ENCODE measurements at regions not wholly inside any gene's neighbourhood (a gene's known extent, or its start where the extent isn't known, plus 50 kb on each side); places are given as distances from the start of the nearest gene placed in this dataset.
"Not testable (repeated sequence)": the region's sequence is repeated elsewhere in the genome, so short reads cannot be mapped to it uniquely, and the experiment has no call there.

GRCh38 chr4:12926189-12927066 lies 557.7 kb downstream of the RAB28 start:
- no peak for DNase-seq (ENCODE audit: low spot score)
- ATAC-seq (ENCODE audit: low FRiP score): no peak
- no peak for TF ChIP-seq CTCF (IDR thresholded peaks at IDR 0.05)

DNA sequence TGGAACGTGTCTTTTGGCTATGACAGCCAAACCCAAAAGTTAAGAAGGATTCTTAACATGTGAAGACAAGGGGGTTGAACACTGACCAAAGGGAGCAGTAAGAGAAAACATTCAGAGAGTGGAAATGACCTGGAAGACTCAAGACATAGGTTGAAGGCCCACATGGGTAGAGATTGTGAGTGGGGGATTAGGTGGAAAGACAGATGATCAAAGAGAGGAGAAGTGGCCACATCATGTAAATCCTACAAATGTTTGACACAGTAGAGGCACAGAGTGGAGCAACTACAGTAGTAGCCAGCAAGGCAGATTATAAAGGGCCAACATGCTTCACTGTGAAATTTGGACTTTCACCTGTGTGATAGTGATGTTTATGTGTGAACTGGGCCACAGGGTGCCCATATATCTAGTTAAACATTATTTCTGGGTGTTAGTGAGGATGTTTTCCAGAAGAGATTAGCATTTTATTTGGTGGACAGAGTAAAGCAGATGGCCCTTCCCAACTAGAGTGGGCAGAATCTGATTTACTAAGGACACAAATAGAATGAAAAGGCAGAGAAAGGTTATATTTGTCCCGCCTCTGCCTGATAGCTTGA lies 559.3 kb downstream of the RAB28 start:
- no peak for TF ChIP-seq CTCF (IDR thresholded peaks at IDR 0.05)
- ATAC-seq (ENCODE audit: low FRiP score) (no peak), DNase-seq (ENCODE audit: low spot score) (no peak)

DNA sequence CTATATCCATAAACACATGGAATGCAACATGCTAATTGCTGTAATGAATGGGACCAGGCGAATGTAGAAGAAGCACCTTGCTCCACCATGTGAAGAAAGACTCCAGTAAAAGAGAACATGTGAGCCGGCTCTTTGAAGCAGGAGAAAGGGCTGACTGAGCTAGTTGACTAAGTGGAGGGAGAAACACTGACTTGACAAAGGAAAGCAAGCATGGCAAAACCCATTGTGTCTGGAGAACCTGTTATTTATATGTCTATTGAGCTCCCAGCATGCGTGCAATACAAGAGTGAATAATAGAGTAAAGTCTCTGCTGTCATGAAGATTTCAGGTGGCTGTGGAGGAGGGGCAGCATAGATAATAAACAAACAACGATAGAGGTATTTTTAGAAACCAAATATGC lies 559.9 kb downstream of the RAB28 start:
- DNase-seq (ENCODE audit: low spot score) (no peak), ATAC-seq (ENCODE audit: low FRiP score) (no peak)
- no peak for TF ChIP-seq CTCF (IDR thresholded peaks at IDR 0.05)

DNA sequence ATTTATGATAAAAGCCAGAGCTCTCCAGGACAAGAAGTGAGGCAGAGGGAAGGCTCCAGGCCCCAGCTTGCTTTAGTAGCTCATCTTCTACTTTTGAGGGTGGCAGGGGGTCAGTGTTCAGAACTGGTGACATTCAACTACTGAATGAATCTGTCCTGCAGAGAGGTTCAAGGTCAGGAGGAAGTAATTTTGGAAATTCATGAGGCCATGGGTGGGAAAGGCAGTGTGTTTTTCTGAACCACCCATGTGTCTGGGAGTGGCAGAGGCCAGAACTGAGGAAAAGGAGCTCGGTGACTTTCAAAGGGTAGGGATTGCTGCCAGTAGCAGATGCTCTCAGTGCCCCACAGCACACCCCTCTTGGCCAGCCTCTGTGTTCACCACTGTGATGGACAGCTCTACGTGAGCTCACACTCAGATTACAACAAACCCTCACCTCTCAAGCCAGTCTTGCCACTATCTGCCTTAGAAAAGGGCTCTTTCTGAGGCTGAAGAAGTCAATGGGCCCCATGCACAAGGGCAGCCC lies 571.2 kb downstream of the RAB28 start:
- no peak for ATAC-seq (ENCODE audit: low FRiP score)
- DNase-seq (ENCODE audit: low spot score): no peak
- TF ChIP-seq CTCF (IDR thresholded peaks at IDR 0.05): no peak

- ATAC-seq (ENCODE audit: low FRiP score): no peak
- no peak for DNase-seq (ENCODE audit: low spot score)
- TF ChIP-seq CTCF (IDR thresholded peaks at IDR 0.05): no peak
Observed at GRCh38 chr4:12911750-12912358, 572.3 kb downstream of the RAB28 start.

- not testable (repeated sequence) for DNase-seq (ENCODE audit: low spot score); ATAC-seq (ENCODE audit: low FRiP score)
Observed at GRCh38 chr4:12903640-12904039, 580.5 kb downstream of the RAB28 start.

DNA sequence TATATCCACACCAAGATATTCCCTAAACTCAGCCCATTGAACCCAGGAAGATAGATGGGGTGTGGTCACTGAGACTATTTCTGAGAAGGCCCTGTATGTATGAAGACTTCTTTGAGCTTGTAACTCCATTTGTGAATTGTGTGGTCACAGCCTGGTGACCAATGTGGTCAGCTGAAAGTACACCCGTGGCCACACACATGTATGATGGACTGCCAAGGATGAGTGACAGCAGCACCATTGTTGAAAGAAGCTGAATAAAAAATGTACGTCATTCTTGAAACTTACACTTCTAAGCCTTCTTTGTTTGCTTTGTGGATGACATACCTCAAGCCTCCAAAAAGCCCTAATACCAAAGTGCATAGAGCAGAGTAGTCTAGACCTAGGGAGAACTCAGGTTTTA lies 581.4 kb downstream of the RAB28 start:
- DNase-seq (ENCODE audit: low spot score) (no peak), ATAC-seq (ENCODE audit: low FRiP score) (no peak)
- TF ChIP-seq CTCF (IDR thresholded peaks at IDR 0.05): no peak
